PC-3 (cell line): ENCODE measurements at regions not wholly inside any gene's neighbourhood (a gene's known extent, or its start where the extent isn't known, plus 50 kb on each side); places are given as distances from the start of the nearest gene placed in this dataset.

Experiments
- ATAC-seq: fragments of 200-7000 bp; cut with Tn5 transposase; 2 replicates; pipeline ENCODE4 v1.9.1; 2020; ENCODE audit warnings: mild to moderate bottlenecking, moderate library complexity
- BruUV-seq: library from RNA; stranded (reverse); fragments of 400-500 nt; replicated peaks from 2 replicates; lab custom pipeline; 2021; lab: Mats Ljungman, UMichigan
- CTCF ChIA-PET: fragments of 300-600 bp; sonication (Branson Sonifier 250); formaldehyde crosslinking; loops from one replicate; lab custom pipeline; 2022; ENCODE audit warnings: antibody characterized with exemption; lab: Charles Lee
- POLR2A ChIA-PET: fragments of 300-600 bp; sonication (Branson Sonifier 250); formaldehyde crosslinking; loops from one replicate; lab custom pipeline; 2022; ENCODE audit warnings: antibody characterized with exemption; ENCODE audit not compliant: unreplicated experiment; lab: Charles Lee
- DNase-seq: peaks from one replicate; pipeline ENCODE4 v3.0.0-alpha.2; 2015
- H2AFZ ChIP-seq: fragments of 300-600 bp; sonication (generic); 2 replicates; pipeline ENCODE4 v1.6.0; 2016; ENCODE audit warnings: antibody characterized with exemption, low read length
- H3F3A ChIP-seq: fragments of 300-600 bp; sonication (generic); one replicate; pipeline ENCODE4 v1.6.0; 2017; ENCODE audit warnings: antibody characterized with exemption, low read length, control low read depth, mild to moderate bottlenecking; ENCODE audit not compliant: unreplicated experiment
- H3K27ac ChIP-seq: fragments of 300-600 bp; sonication (generic); 2 replicates; pipeline ENCODE4 v1.5.1; 2016; ENCODE audit warnings: mild to moderate bottlenecking, low read length
- H3K27me3 ChIP-seq: fragments of 300-600 bp; sonication (generic); 2 replicates; pipeline ENCODE4 v1.6.1; 2016; ENCODE audit warnings: low read length, mixed read lengths
- H3K36me3 ChIP-seq: fragments of 300-600 bp; sonication (generic); 2 replicates; pipeline ENCODE4 v1.6.1; 2016; ENCODE audit warnings: low read depth, mixed run types, low read length, mixed read lengths
- H3K4me1 ChIP-seq: fragments of 300-600 bp; sonication (generic); 2 replicates; pipeline ENCODE4 v1.5.1; 2016; ENCODE audit warnings: low read length; ENCODE audit not compliant: insufficient read depth
- H3K4me2 ChIP-seq: fragments of 300-600 bp; sonication (generic); 2 replicates; pipeline ENCODE4 v1.6.0; 2016; ENCODE audit warnings: low read length
- H3K4me3 ChIP-seq: fragments of 300-600 bp; sonication (generic); 2 replicates; pipeline ENCODE4 v1.5.1; 2016; ENCODE audit warnings: mild to moderate bottlenecking, low read length, mixed read lengths
- H3K79me2 ChIP-seq: fragments of 300-600 bp; sonication (generic); 2 replicates; pipeline ENCODE4 v1.6.1; 2017; ENCODE audit warnings: low read length, mixed read lengths
- H3K9ac ChIP-seq: fragments of 300-600 bp; sonication (generic); 2 replicates; pipeline ENCODE4 v1.6.0; 2016; ENCODE audit warnings: mild to moderate bottlenecking, low read length
- H3K9me2 ChIP-seq: fragments of 300-600 bp; sonication (generic); replicated peaks from 2 replicates; pipeline ENCODE4 v1.6.1; 2016; ENCODE audit warnings: mixed run types, low read length, mixed read lengths
- H3K9me3 ChIP-seq: fragments of 300-600 bp; sonication (generic); 2 replicates; pipeline ENCODE4 v1.6.1; 2016; ENCODE audit warnings: low read length, mixed read lengths
- H4K20me1 ChIP-seq: fragments of 300-600 bp; sonication (generic); 2 replicates; pipeline ENCODE4 v1.6.1; 2016; ENCODE audit warnings: low read length, mixed read lengths
- CTCF ChIP-seq: fragments of 300-600 bp; sonication (generic); conservative IDR thresholded peaks from 2 replicates; pipeline ENCODE4 v1.5.1; 2017; ENCODE audit warnings: antibody characterized with exemption, low read depth, mild to moderate bottlenecking, low read length
- EZH2 ChIP-seq: fragments of 300-600 bp; sonication (generic); IDR thresholded peaks from one replicate; pipeline ENCODE4 v1.6.1; 2017; ENCODE audit warnings: antibody characterized with exemption, mild to moderate bottlenecking, low read length; ENCODE audit not compliant: unreplicated experiment
- EZH2phosphoT487 ChIP-seq: fragments of 300-600 bp; sonication (generic); IDR thresholded peaks from 2 replicates; pipeline ENCODE4 v1.6.1; 2018; ENCODE audit warnings: mild to moderate bottlenecking, antibody characterized with exemption, low read length, borderline replicate concordance
- intact Hi-C: fragments of 100-400 bp; cut with micrococcal nuclease; formaldehyde crosslinking; loops from 2 replicates; pipeline ENCODE4 v1.9.0; 2023

GRCh38 chr1:25051504-25051903 lies 121.4 kb upstream of the RUNX3 start:
- no peak overlapping the region for H3K9ac ChIP-seq
- H3K36me3 ChIP-seq = no peaks in the 10 kb centered on the region
- no peak overlapping the region for H3K4me2 ChIP-seq
- H3K9me2 ChIP-seq = no peaks in the 10 kb centered on the region
- DNase-seq (no peak), ATAC-seq (no peak)
- no peaks in the 10 kb centered on the region for H3F3A ChIP-seq
- no peak for TF ChIP-seq EZH2phosphoT487
- TF ChIP-seq CTCF = no peak
- TF ChIP-seq EZH2 = no peak
- ChIA-PET POLR2A (no interaction called here), CTCF (no interaction called here)
- BruUV-seq = no TSS peak
- no peaks in the 10 kb centered on the region for H4K20me1 ChIP-seq
- H2AFZ ChIP-seq = no peak overlapping the region
- intact Hi-C loops = no loop called here
- peaks cover 37% of the 10 kb centered on the region for H3K27me3 ChIP-seq
- H3K9me3 ChIP-seq = no peaks in the 10 kb centered on the region
- H3K27ac ChIP-seq = no peak overlapping the region
- no peaks in the 10 kb centered on the region for H3K4me1 ChIP-seq
- H3K79me2 ChIP-seq = no peaks in the 10 kb centered on the region
- H3K4me3 ChIP-seq = no peak overlapping the region

- Histone ChIP-seq H3K4me2 (no peak overlapping the region), H3K9ac (no peak overlapping the region), H4K20me1 (no peaks in the 10 kb centered on the region), H3F3A (no peaks in the 10 kb centered on the region), H3K9me2 (no peaks in the 10 kb centered on the region), H3K9me3 (no peaks in the 10 kb centered on the region), H3K36me3 (no peaks in the 10 kb centered on the region), H2AFZ (no peak overlapping the region), H3K27ac (no peak overlapping the region), H3K4me1 (no peaks in the 10 kb centered on the region), H3K4me3 (no peak overlapping the region), H3K27me3 (peaks cover 37% of the 10 kb centered on the region), H3K79me2 (no peaks in the 10 kb centered on the region)
- DNase-seq (no peak), ATAC-seq (no peak)
- ChIA-PET POLR2A (no interaction called here), CTCF (no interaction called here)
- no peak for TF ChIP-seq CTCF
- no peak for TF ChIP-seq EZH2
- TF ChIP-seq EZH2phosphoT487 = no peak
- no TSS peak for BruUV-seq
- intact Hi-C loops = no loop called here
Measured at GRCh38 chr1:25050165-25050564, 120.1 kb upstream of the RUNX3 start.

- Histone ChIP-seq H3K9me3 (no peaks in the 10 kb centered on the region), H3K79me2 (no peaks in the 10 kb centered on the region), H3K27ac (no peak overlapping the region), H3K9me2 (no peaks in the 10 kb centered on the region), H3K9ac (no peak overlapping the region), H3K4me1 (no peaks in the 10 kb centered on the region), H3K36me3 (no peaks in the 10 kb centered on the region), H3K4me2 (no peak overlapping the region), H3K4me3 (no peak overlapping the region), H3K27me3 (peaks cover 33% of the 10 kb centered on the region), H2AFZ (no peak overlapping the region), H4K20me1 (no peaks in the 10 kb centered on the region), H3F3A (no peaks in the 10 kb centered on the region)
- intact Hi-C loops = no loop called here
- ChIA-PET POLR2A (no interaction called here), CTCF (no interaction called here)
- TF ChIP-seq EZH2phosphoT487 (no peak), CTCF (no peak), EZH2 (no peak)
- ATAC-seq (no peak), DNase-seq (no peak)
- no TSS peak for BruUV-seq
Measured at GRCh38 chr1:25049190-25049589, 119.1 kb upstream of the RUNX3 start.
